ENCODE measurements at regions not wholly inside any gene's neighbourhood (a gene's known extent, or its start where the extent isn't known, plus 50 kb on each side); places are given as distances from the start of the nearest gene placed in this dataset.

DNA sequence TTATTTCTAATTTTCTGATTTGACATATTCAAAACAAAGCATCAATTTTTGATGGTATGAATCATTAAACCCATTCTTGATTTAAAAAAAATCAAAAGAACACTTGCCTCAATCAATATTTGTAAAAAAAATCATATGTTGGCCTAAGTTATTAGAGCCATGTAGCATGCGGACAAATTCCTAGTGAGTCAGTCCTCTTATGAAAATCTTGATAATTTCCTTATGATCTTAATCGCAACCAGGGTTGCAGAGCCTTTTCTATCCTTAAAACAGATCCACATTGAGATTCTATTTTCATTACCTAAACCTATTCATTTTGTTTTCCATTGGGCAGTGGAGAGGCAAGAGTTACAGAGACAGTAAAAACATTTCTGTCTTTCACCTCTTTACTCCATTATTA lies 203.2 kb downstream of the ARL4A start:
- FAIRE-seq (no peak), DNase-seq (ENCODE audit: insufficient read length) (no peak)
- no peak for TF ChIP-seq POLR2A (IDR thresholded peaks at IDR 0.05; ENCODE audit: low read depth, low read length)
- TF ChIP-seq TAF1 (IDR thresholded peaks at IDR 0.05; ENCODE audit: borderline replicate concordance, low read depth, low read length), result no peak
- TF ChIP-seq POLR2AphosphoS5 (IDR thresholded peaks at IDR 0.05; ENCODE audit: low read depth, low read length), result no peak

DNA sequence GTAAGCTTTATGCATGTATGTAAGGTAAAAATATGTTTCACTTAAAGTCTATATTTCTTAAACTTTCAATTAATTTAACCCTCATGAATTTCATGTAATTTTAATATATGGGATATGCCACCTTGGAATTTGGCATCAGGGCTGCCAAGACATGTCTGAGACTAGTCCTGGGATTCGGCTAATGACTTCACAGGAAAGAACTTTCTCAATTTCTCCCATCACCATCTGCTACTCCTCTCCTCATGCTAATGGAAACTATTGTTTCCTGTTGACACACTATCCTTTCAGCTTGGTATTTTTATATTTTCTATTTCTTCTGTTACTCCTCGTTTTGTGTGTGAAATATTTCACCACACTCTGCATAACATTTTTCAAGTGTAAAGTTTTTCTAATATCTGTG lies 205.9 kb downstream of the ARL4A start:
- TF ChIP-seq POLR2A (IDR thresholded peaks at IDR 0.05; ENCODE audit: low read depth, low read length) (no peak), TAF1 (IDR thresholded peaks at IDR 0.05; ENCODE audit: borderline replicate concordance, low read depth, low read length) (no peak), POLR2AphosphoS5 (IDR thresholded peaks at IDR 0.05; ENCODE audit: low read depth, low read length) (no peak)
- no peak for FAIRE-seq

DNA sequence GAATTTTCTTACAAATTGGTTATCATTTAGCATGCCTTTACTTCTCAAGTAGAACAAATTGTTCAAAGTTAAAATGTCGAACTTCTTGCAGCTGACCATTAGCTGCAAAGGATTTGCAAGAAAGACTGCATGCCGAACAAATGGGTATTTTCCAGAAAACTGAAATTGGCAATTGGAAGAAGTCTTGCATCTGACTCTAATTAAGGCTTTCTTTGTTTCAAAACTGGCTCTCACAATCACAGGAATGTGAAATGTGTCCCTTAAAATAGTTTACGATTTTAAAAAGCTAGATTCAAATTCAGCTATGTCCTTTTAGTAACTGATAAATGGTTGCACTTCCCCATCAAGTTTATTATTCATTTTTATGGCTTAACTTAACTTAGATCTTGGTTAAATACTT lies 207.9 kb downstream of the ARL4A start:
- FAIRE-seq, result no peak
- no peak for TF ChIP-seq TAF1 (IDR thresholded peaks at IDR 0.05; ENCODE audit: borderline replicate concordance, low read depth, low read length)
- TF ChIP-seq POLR2A (IDR thresholded peaks at IDR 0.05; ENCODE audit: low read depth, low read length), result no peak
- no peak for TF ChIP-seq POLR2AphosphoS5 (IDR thresholded peaks at IDR 0.05; ENCODE audit: low read depth, low read length)
- no peak for DNase-seq (ENCODE audit: insufficient read length)

More for the DNA sequence above, 205.9 kb downstream of the ARL4A start:
- no peak for DNase-seq (ENCODE audit: insufficient read length)

DNA sequence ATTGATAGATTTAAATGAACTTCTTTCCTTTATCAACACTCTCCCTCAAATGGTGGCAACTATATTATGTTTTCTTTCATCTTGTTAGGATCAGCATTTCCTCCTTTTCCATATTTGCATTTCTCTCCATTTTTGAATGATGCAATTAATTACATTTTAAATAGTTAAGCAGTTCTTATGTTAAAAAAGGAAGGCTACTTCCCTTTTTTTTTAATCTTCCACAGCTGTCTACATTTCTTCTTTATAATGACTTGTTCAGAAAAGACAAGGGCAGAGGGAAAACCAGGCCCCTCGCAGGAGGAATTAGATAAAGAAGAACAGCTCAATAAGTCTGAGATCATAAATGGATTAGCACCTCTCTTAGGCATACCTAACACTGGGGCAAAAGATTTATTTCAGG lies 208.9 kb downstream of the ARL4A start:
- no peak for TF ChIP-seq POLR2AphosphoS5 (IDR thresholded peaks at IDR 0.05; ENCODE audit: low read depth, low read length)
- TF ChIP-seq POLR2A (IDR thresholded peaks at IDR 0.05; ENCODE audit: low read depth, low read length), result no peak
- no peak for TF ChIP-seq TAF1 (IDR thresholded peaks at IDR 0.05; ENCODE audit: borderline replicate concordance, low read depth, low read length)
- FAIRE-seq (no peak), DNase-seq (ENCODE audit: insufficient read length) (no peak)

DNA sequence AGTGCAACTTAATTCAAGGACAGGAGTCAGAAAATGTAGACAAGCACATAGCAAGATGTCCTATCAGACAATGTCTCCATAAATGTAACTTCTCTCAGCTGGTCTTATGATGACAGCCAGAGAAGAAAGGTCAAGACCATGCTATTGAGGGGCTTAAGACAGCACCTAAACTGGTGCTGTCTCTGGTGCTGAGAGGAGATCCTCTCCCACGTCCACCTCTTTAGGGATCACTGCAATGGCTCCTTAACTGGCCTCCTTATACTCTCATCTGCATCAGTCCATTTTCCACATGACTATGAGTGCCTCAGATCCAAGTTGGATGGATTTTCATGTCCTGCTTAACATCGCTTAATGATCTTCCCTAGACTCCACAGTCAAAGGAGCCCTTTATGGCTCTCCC lies 210.6 kb downstream of the ARL4A start:
- FAIRE-seq, result no peak
- TF ChIP-seq POLR2AphosphoS5 (IDR thresholded peaks at IDR 0.05; ENCODE audit: low read depth, low read length), result no peak
- TF ChIP-seq POLR2A (IDR thresholded peaks at IDR 0.05; ENCODE audit: low read depth, low read length), result no peak
- no peak for TF ChIP-seq TAF1 (IDR thresholded peaks at IDR 0.05; ENCODE audit: borderline replicate concordance, low read depth, low read length)
- no peak for DNase-seq (ENCODE audit: insufficient read length)

DNA sequence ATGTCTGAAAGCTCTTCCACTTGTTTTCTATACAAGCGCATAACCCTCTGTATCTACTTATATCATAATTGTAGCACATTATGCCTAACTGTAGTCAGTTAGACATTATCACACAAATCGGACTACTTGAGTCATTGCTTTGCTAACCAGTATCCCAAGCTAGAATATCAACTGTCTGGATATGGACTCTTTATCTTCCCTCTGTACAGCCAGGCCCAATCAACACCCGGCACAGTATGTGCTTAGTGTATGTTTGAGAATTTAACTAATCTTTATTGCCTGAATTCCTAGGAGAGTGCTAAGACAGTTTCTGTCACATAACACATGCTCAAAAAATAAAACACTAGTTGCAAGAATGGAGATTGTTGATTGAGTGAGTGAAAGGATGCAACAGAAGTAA lies 211.2 kb downstream of the ARL4A start:
- FAIRE-seq (no peak), DNase-seq (ENCODE audit: insufficient read length) (no peak)
- TF ChIP-seq POLR2A (IDR thresholded peaks at IDR 0.05; ENCODE audit: low read depth, low read length) (no peak), POLR2AphosphoS5 (IDR thresholded peaks at IDR 0.05; ENCODE audit: low read depth, low read length) (no peak), TAF1 (IDR thresholded peaks at IDR 0.05; ENCODE audit: borderline replicate concordance, low read depth, low read length) (no peak)

DNA sequence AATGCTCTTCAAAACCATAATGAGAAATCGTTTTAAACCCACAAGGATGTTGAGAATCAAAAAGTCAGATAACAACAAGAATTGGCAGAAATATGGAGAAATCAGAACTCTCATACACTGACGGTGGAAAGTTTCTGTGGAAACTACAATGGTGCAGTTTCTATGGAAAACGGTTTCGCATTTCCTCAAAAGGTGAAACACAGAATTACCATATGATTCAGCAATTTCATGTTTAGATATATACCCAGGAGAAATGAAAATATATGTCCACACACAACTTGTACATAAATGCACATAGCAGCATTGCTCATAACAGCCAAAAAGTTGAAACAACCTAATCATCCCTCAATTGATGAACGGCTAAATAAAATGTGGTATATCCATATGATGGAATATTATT lies 218.2 kb downstream of the ARL4A start:
- no peak for DNase-seq (ENCODE audit: insufficient read length)
- FAIRE-seq, result no peak
- TF ChIP-seq TAF1 (IDR thresholded peaks at IDR 0.05; ENCODE audit: borderline replicate concordance, low read depth, low read length) (no peak), POLR2A (IDR thresholded peaks at IDR 0.05; ENCODE audit: low read depth, low read length) (no peak), POLR2AphosphoS5 (IDR thresholded peaks at IDR 0.05; ENCODE audit: low read depth, low read length) (no peak)

DNA sequence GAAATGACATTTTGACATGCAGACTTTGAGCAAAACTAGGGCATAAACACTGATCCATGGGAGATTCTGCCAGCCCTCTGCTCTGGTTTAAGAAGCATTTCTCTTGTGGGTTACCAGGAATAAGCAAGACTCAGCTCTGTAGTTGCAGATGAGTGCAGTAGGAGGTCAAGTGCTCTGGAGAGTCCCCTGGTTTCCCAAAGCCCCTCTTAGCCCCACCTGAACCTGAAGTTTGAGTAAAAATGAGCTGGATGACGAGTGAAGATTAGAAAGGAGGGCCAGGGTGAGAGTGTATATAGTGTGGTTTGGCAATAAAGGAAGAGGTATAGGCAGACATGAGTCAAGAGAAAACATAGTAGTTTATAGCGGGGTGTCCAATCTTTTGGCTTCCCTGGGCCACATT lies 220.3 kb downstream of the ARL4A start:
- FAIRE-seq (no peak), DNase-seq (ENCODE audit: insufficient read length) (no peak)
- TF ChIP-seq POLR2A (IDR thresholded peaks at IDR 0.05; ENCODE audit: low read depth, low read length) (no peak), POLR2AphosphoS5 (IDR thresholded peaks at IDR 0.05; ENCODE audit: low read depth, low read length) (no peak), TAF1 (IDR thresholded peaks at IDR 0.05; ENCODE audit: borderline replicate concordance, low read depth, low read length) (no peak)

DNA sequence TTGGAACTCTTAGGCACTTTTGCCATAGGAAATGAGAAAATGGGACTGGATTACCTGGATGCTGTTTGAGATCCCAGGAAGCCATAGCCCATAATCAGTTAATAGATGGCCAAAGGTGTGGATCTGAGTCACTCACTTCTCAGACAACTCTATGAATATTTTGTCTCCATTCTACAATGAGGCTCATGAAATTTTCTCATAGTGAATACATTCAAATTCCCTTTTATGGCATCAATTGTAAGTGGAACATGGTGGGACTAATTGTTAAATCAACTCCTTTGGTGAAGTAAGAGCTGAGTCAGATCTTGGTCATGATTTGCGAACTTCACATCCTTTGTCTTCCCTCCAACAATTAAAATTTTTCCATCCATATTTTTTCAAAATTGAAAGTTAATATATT lies 222.1 kb downstream of the ARL4A start:
- FAIRE-seq (no peak), DNase-seq (ENCODE audit: insufficient read length) (no peak)
- TF ChIP-seq TAF1 (IDR thresholded peaks at IDR 0.05; ENCODE audit: borderline replicate concordance, low read depth, low read length) (no peak), POLR2A (IDR thresholded peaks at IDR 0.05; ENCODE audit: low read depth, low read length) (no peak), POLR2AphosphoS5 (IDR thresholded peaks at IDR 0.05; ENCODE audit: low read depth, low read length) (no peak)

DNA sequence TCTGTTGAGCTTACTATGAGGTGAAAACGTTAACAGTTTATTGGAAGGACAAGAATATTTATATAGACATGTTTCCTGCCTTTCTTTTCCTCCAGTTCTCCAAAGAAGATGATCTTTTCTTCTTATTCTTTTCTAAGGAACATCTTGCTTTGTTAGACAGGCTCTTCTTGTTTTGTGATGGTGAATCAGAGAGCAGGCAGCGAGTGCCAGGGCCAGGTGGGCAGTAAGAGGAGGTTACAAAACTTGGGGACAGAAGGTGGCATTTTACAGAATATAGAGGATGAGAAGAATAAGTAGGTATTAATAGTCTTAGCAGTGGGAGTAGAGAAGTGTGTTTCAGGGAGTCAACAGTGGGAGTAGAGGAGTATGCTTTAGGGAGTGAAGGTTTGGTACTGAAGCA lies 223.6 kb downstream of the ARL4A start:
- no peak for FAIRE-seq
- no peak for TF ChIP-seq POLR2A (IDR thresholded peaks at IDR 0.05; ENCODE audit: low read depth, low read length)
- no peak for TF ChIP-seq POLR2AphosphoS5 (IDR thresholded peaks at IDR 0.05; ENCODE audit: low read depth, low read length)
- TF ChIP-seq TAF1 (IDR thresholded peaks at IDR 0.05; ENCODE audit: borderline replicate concordance, low read depth, low read length), result no peak

DNA sequence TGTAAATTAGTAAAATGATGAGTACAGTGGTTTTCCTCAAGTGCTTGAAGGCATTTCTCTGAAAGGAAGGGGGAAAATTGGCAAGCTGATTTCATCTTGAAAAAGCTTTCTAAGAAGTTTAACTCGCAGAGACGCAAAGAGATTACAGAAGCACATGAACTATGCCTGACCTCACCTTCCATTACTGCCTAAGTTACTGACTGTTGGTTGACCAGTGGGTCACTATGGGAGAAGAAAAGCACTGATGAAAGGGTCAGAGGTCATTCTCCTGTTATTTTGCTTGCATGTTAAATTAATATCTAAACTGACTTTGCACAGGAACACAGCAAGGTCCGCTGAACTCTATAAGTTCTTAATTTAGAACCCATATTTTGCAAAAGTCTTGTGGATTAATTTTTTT lies 225.6 kb downstream of the ARL4A start:
- no peak for FAIRE-seq
- TF ChIP-seq POLR2A (IDR thresholded peaks at IDR 0.05; ENCODE audit: low read depth, low read length), result no peak
- TF ChIP-seq TAF1 (IDR thresholded peaks at IDR 0.05; ENCODE audit: borderline replicate concordance, low read depth, low read length), result no peak
- no peak for TF ChIP-seq POLR2AphosphoS5 (IDR thresholded peaks at IDR 0.05; ENCODE audit: low read depth, low read length)
- no peak for DNase-seq (ENCODE audit: insufficient read length)

More for the DNA sequence above, 223.6 kb downstream of the ARL4A start:
- DNase-seq (ENCODE audit: insufficient read length), result no peak

DNA sequence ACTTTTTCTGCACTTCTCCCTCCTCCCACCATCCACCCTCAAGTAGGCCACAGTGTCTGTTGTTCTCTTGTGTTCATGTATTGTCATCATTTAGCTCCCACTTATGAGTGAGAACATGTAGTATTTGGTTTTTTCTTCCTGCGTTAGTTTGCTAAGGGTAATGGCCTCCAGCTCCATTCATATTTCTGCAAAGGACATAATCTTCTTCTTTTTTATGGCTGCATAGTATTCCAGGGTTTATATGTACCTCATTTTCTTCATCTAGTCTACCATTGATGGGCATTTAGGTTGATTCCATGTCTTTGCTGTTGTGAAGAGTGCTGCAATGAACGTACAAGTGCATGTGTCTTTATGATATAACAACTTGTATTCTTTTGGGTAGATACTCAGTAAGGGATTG lies 230.4 kb downstream of the ARL4A start:
- no peak for FAIRE-seq
- no peak for DNase-seq (ENCODE audit: insufficient read length)
- TF ChIP-seq POLR2AphosphoS5 (IDR thresholded peaks at IDR 0.05; ENCODE audit: low read depth, low read length) (no peak), TAF1 (IDR thresholded peaks at IDR 0.05; ENCODE audit: borderline replicate concordance, low read depth, low read length) (no peak), POLR2A (IDR thresholded peaks at IDR 0.05; ENCODE audit: low read depth, low read length) (no peak)

Measured in GM12892 (cell line).